ENCODE measurements at regions not wholly inside any gene's neighbourhood (a gene's known extent, or its start where the extent isn't known, plus 50 kb on each side); places are given as distances from the start of the nearest gene placed in this dataset.

DNA sequence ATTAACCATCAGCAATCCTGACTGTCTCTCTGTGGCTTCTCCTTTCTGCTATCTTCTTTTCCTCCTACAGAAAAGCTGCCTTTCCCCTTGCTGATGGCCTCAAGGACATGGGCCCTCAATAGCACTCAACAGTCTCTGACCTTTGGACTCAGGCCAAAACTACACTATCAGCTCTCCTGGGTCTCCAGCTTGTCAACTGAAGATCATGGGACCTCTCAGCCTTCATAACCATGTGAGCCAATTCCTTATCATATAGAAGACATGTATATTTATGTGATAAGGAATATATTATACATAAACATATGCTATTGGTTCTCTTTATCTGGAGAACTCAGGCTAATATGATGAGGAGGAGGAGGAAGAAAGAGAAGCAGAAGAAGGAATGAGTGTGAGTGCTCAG, 91.8 kb upstream of the GJB5 start:
- TF ChIP-seq, protein P1, sequence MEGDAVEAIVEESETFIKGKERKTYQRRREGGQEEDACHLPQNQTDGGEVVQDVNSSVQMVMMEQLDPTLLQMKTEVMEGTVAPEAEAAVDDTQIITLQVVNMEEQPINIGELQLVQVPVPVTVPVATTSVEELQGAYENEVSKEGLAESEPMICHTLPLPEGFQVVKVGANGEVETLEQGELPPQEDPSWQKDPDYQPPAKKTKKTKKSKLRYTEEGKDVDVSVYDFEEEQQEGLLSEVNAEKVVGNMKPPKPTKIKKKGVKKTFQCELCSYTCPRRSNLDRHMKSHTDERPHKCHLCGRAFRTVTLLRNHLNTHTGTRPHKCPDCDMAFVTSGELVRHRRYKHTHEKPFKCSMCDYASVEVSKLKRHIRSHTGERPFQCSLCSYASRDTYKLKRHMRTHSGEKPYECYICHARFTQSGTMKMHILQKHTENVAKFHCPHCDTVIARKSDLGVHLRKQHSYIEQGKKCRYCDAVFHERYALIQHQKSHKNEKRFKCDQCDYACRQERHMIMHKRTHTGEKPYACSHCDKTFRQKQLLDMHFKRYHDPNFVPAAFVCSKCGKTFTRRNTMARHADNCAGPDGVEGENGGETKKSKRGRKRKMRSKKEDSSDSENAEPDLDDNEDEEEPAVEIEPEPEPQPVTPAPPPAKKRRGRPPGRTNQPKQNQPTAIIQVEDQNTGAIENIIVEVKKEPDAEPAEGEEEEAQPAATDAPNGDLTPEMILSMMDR (conservative IDR thresholded peaks at IDR 0.05) = no peak
- no peak for TF ChIP-seq ZFX (IDR thresholded peaks at IDR 0.05)
